C4-2B (cell line): ENCODE measurements at regions not wholly inside any gene's neighbourhood (a gene's known extent, or its start where the extent isn't known, plus 50 kb on each side); places are given as distances from the start of the nearest gene placed in this dataset.

Experiments
- H3K27ac ChIP-seq: fragments of 450-650 bp; 2 replicates; pipeline ENCODE4 v1.5.1; 2017
- CTCF ChIP-seq: fragments of 450-650 bp; conservative IDR thresholded peaks from 2 replicates; pipeline ENCODE4 v1.5.1; 2017; ENCODE audit warnings: mild to moderate bottlenecking
- ZFX ChIP-seq: fragments of 450-650 bp; IDR thresholded peaks from 2 replicates; pipeline ENCODE4 v1.6.1; 2017

- no peak overlapping the region for H3K27ac ChIP-seq
- no peak for TF ChIP-seq ZFX
- no peak for TF ChIP-seq CTCF
These were observed 327.8 kb upstream of the USP24 start for GRCh38 chr1:55542901-55543504.

- no peak overlapping the region for H3K27ac ChIP-seq
- TF ChIP-seq CTCF: no peak
- no peak for TF ChIP-seq ZFX
These were observed 326.1 kb upstream of the USP24 start for GRCh38 chr1:55541296-55541695.

- no peak overlapping the region for H3K27ac ChIP-seq
- TF ChIP-seq ZFX (no peak), CTCF (no peak)
These were observed 324.7 kb upstream of the USP24 start for GRCh38 chr1:55539652-55540512.

- no peak overlapping the region for H3K27ac ChIP-seq
- no peak for TF ChIP-seq CTCF
These were observed 323.3 kb upstream of the USP24 start for GRCh38 chr1:55538428-55538827.

- H3K27ac ChIP-seq: no peak overlapping the region
- no peak for TF ChIP-seq ZFX
- TF ChIP-seq CTCF: no peak
These were observed 321.3 kb upstream of the USP24 start for GRCh38 chr1:55536545-55536865.

- no peak overlapping the region for H3K27ac ChIP-seq
- TF ChIP-seq ZFX (no peak), CTCF (no peak)
These were observed 320.8 kb upstream of the USP24 start for GRCh38 chr1:55535724-55536544.
